ENCODE measurements at regions not wholly inside any gene's neighbourhood (a gene's known extent, or its start where the extent isn't known, plus 50 kb on each side); places are given as distances from the start of the nearest gene placed in this dataset.

DNA sequence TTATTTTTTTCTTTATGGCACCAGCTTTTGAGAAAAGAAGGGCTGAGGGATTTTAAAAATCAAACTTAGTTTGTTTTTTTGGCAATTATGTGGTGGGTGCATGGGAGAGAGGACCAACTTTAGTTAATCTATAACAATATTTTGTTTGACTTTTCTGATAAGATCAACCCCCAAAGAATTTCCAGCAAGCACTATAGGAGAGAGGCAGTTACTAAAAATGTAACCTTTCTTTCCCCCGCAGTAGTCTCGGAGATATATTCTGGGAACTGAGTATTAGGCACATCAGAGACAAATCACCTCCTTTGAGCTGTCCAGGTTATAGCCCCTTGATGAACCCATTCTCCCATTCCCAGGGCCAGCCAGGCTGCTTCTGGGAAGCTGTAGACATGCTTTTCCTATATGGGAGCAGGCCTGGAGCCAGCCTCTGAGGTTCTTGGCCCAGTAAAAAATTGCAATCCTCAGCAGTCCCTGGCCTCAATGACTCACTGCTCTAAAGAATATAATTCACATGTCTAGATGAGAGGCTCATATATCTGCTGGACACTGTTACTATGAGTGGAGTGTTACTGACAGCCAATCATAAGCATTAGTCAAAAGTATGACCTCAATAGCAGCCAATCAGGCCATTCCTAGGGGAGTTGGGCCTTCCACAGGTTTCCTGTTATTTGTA lies 138.3 kb upstream of the AGBL1 start:
- no peak overlapping the region for H2AFZ ChIP-seq (ENCODE audit: low read depth, low read length)
- WGBS = 88% methylated on average over 2 of the region's 2 CpGs
- no peak overlapping the region for H3K4me2 ChIP-seq (ENCODE audit: low read length, poor library complexity, severe bottlenecking)
- no peak overlapping the region for H4K91ac ChIP-seq (ENCODE audit: low read length)
- no peak overlapping the region for H3K14ac ChIP-seq (ENCODE audit: low read length in 2 of 2)
- H2BK5ac ChIP-seq (ENCODE audit: low read depth, low read length, poor library complexity, severe bottlenecking) = no peak overlapping the region
- no peak overlapping the region for H2BK12ac ChIP-seq (ENCODE audit: low read length in 2 of 2)
- no peak overlapping the region for H3K4ac ChIP-seq (ENCODE audit: low read depth in 1 of 2, low read length in 2 of 2)
- no peak overlapping the region for H2BK15ac ChIP-seq (ENCODE audit: low read depth, poor library complexity, severe bottlenecking)
- no peaks in the 10 kb centered on the region for H3K36me3 ChIP-seq (ENCODE audit: control insufficient read depth in 1 of 2, insufficient read depth in 2 of 2, low read depth in 1 of 2, low read length in 2 of 2)
- no peak overlapping the region for H3K23ac ChIP-seq (ENCODE audit: low read length in 2 of 2)
- peak; percentile 9 for DNase-seq
- H2AK5ac ChIP-seq (ENCODE audit: low read length, severe bottlenecking) = no peak overlapping the region
- H4K8ac ChIP-seq (ENCODE audit: low read length) = no peak overlapping the region
- H3K9ac ChIP-seq (ENCODE audit: low read length) = no peak overlapping the region
- H3K4me3 ChIP-seq (ENCODE audit: insufficient read depth in 1 of 2, low read depth in 1 of 2, low read length in 2 of 2) = no peak overlapping the region
- H3K27me3 ChIP-seq (ENCODE audit: control insufficient read depth in 1 of 2, insufficient read depth in 1 of 2, low read length in 2 of 2) = no peaks in the 10 kb centered on the region
- H3K27ac ChIP-seq (ENCODE audit: low read length, poor library complexity, severe bottlenecking) = no peak overlapping the region
- H3K18ac ChIP-seq (ENCODE audit: low read depth in 1 of 2, low read length in 2 of 2) = no peak overlapping the region
- no peaks in the 10 kb centered on the region for H3K79me1 ChIP-seq (replicated peaks; ENCODE audit: low read length, poor library complexity, severe bottlenecking)
- no peaks in the 10 kb centered on the region for H3K9me3 ChIP-seq (ENCODE audit: control insufficient read depth, low read length)
- H3K4me1 ChIP-seq (ENCODE audit: control insufficient read depth, insufficient read depth, low read depth, low read length) = no peaks in the 10 kb centered on the region
- H2BK120ac ChIP-seq (ENCODE audit: low read depth, low read length) = no peak overlapping the region

DNA sequence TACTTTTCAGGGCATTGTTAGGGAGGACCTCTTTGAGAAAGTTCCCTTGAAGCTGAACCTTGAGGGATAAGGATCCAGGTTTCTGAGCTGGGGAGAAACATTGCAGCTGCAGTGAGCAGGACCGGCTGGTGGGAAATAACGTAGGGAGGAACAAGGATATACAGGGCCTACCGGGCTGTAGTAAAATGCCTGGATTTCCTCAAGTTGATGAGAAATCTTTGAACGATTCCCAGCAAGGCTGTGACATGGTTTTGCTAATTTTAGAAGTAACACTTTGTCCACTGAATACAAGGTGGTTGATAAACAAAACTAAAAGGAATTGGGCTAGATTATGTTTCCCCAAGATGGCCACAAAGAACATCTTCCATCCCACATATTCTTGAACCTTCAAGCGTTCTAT lies 137.0 kb upstream of the AGBL1 start:
- Histone ChIP-seq H3K9ac (ENCODE audit: low read length) (no peak overlapping the region), H3K23ac (ENCODE audit: low read length in 2 of 2) (no peak overlapping the region), H3K4ac (ENCODE audit: low read depth in 1 of 2, low read length in 2 of 2) (no peak overlapping the region), H3K4me2 (ENCODE audit: low read length, poor library complexity, severe bottlenecking) (no peak overlapping the region), H2BK5ac (ENCODE audit: low read depth, low read length, poor library complexity, severe bottlenecking) (no peak overlapping the region), H4K8ac (ENCODE audit: low read length) (no peak overlapping the region), H2AFZ (ENCODE audit: low read depth, low read length) (no peak overlapping the region), H3K4me1 (ENCODE audit: control insufficient read depth, insufficient read depth, low read depth, low read length) (no peaks in the 10 kb centered on the region), H3K14ac (ENCODE audit: low read length in 2 of 2) (no peak overlapping the region), H3K4me3 (ENCODE audit: insufficient read depth in 1 of 2, low read depth in 1 of 2, low read length in 2 of 2) (no peak overlapping the region), H3K18ac (ENCODE audit: low read depth in 1 of 2, low read length in 2 of 2) (no peak overlapping the region), H3K9me3 (ENCODE audit: control insufficient read depth, low read length) (no peaks in the 10 kb centered on the region), H3K36me3 (ENCODE audit: control insufficient read depth in 1 of 2, insufficient read depth in 2 of 2, low read depth in 1 of 2, low read length in 2 of 2) (no peaks in the 10 kb centered on the region), H3K27me3 (ENCODE audit: control insufficient read depth in 1 of 2, insufficient read depth in 1 of 2, low read length in 2 of 2) (no peaks in the 10 kb centered on the region), H3K27ac (ENCODE audit: low read length, poor library complexity, severe bottlenecking) (no peak overlapping the region), H2BK15ac (ENCODE audit: low read depth, poor library complexity, severe bottlenecking) (no peak overlapping the region), H3K79me1 (replicated peaks; ENCODE audit: low read length, poor library complexity, severe bottlenecking) (no peaks in the 10 kb centered on the region), H2BK120ac (ENCODE audit: low read depth, low read length) (no peak overlapping the region), H4K91ac (ENCODE audit: low read length) (no peak overlapping the region), H2BK12ac (ENCODE audit: low read length in 2 of 2) (no peak overlapping the region), H2AK5ac (ENCODE audit: low read length, severe bottlenecking) (no peak overlapping the region)
- no peak for DNase-seq
- 81% methylated on average over 3 of the region's 5 CpGs for WGBS

DNA sequence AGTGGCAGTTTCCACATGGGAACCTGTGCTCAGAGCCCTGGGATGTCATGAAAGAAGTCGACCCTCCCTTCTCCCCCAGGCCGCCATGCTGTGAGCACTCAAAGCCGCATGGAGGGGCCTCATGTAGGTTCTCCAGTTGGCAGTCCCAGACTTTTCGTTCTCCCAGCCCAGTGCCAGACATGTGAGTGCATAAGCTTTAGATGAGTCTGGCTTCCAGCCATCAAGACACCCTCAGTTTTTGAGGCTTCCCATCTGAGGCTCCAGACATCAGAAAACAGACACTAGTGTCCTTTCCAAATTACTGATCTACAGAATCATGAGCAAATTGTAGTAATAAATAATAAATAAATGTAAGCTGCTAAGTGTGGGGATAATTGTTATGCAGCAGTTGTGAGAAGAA lies 136.5 kb upstream of the AGBL1 start:
- H2BK15ac ChIP-seq (ENCODE audit: low read depth, poor library complexity, severe bottlenecking) = no peak overlapping the region
- DNase-seq = no peak
- H3K18ac ChIP-seq (ENCODE audit: low read depth in 1 of 2, low read length in 2 of 2) = no peak overlapping the region
- no peak overlapping the region for H2BK12ac ChIP-seq (ENCODE audit: low read length in 2 of 2)
- no peak overlapping the region for H2BK5ac ChIP-seq (ENCODE audit: low read depth, low read length, poor library complexity, severe bottlenecking)
- no peak overlapping the region for H2AFZ ChIP-seq (ENCODE audit: low read depth, low read length)
- no peaks in the 10 kb centered on the region for H3K9me3 ChIP-seq (ENCODE audit: control insufficient read depth, low read length)
- no peak overlapping the region for H3K23ac ChIP-seq (ENCODE audit: low read length in 2 of 2)
- no peak overlapping the region for H3K4me2 ChIP-seq (ENCODE audit: low read length, poor library complexity, severe bottlenecking)
- H2AK5ac ChIP-seq (ENCODE audit: low read length, severe bottlenecking) = no peak overlapping the region
- no peak overlapping the region for H3K4me3 ChIP-seq (ENCODE audit: insufficient read depth in 1 of 2, low read depth in 1 of 2, low read length in 2 of 2)
- no peaks in the 10 kb centered on the region for H3K36me3 ChIP-seq (ENCODE audit: control insufficient read depth in 1 of 2, insufficient read depth in 2 of 2, low read depth in 1 of 2, low read length in 2 of 2)
- H4K91ac ChIP-seq (ENCODE audit: low read length) = no peak overlapping the region
- H3K27ac ChIP-seq (ENCODE audit: low read length, poor library complexity, severe bottlenecking) = no peak overlapping the region
- H4K8ac ChIP-seq (ENCODE audit: low read length) = no peak overlapping the region
- H3K27me3 ChIP-seq (ENCODE audit: control insufficient read depth in 1 of 2, insufficient read depth in 1 of 2, low read length in 2 of 2) = no peaks in the 10 kb centered on the region
- no peak overlapping the region for H3K9ac ChIP-seq (ENCODE audit: low read length)
- WGBS = 79% methylated on average over 4 of the region's 4 CpGs
- no peaks in the 10 kb centered on the region for H3K4me1 ChIP-seq (ENCODE audit: control insufficient read depth, insufficient read depth, low read depth, low read length)
- no peak overlapping the region for H3K14ac ChIP-seq (ENCODE audit: low read length in 2 of 2)
- H3K4ac ChIP-seq (ENCODE audit: low read depth in 1 of 2, low read length in 2 of 2) = no peak overlapping the region
- no peaks in the 10 kb centered on the region for H3K79me1 ChIP-seq (replicated peaks; ENCODE audit: low read length, poor library complexity, severe bottlenecking)
- H2BK120ac ChIP-seq (ENCODE audit: low read depth, low read length) = no peak overlapping the region

GRCh38 chr15:85943791-85944190 lies 135.9 kb upstream of the AGBL1 start:
- Histone ChIP-seq H3K4me2 (ENCODE audit: low read length, poor library complexity, severe bottlenecking) (no peak overlapping the region), H3K4me3 (ENCODE audit: insufficient read depth in 1 of 2, low read depth in 1 of 2, low read length in 2 of 2) (no peak overlapping the region), H2AK5ac (ENCODE audit: low read length, severe bottlenecking) (no peak overlapping the region), H3K18ac (ENCODE audit: low read depth in 1 of 2, low read length in 2 of 2) (no peak overlapping the region), H4K91ac (ENCODE audit: low read length) (no peak overlapping the region), H2BK15ac (ENCODE audit: low read depth, poor library complexity, severe bottlenecking) (no peak overlapping the region), H3K27ac (ENCODE audit: low read length, poor library complexity, severe bottlenecking) (no peak overlapping the region), H2AFZ (ENCODE audit: low read depth, low read length) (no peak overlapping the region), H3K4ac (ENCODE audit: low read depth in 1 of 2, low read length in 2 of 2) (no peak overlapping the region), H3K23ac (ENCODE audit: low read length in 2 of 2) (no peak overlapping the region), H3K79me1 (replicated peaks; ENCODE audit: low read length, poor library complexity, severe bottlenecking) (no peaks in the 10 kb centered on the region), H2BK12ac (ENCODE audit: low read length in 2 of 2) (no peak overlapping the region), H3K9ac (ENCODE audit: low read length) (no peak overlapping the region), H3K9me3 (ENCODE audit: control insufficient read depth, low read length) (no peaks in the 10 kb centered on the region), H3K14ac (ENCODE audit: low read length in 2 of 2) (no peak overlapping the region), H4K8ac (ENCODE audit: low read length) (no peak overlapping the region), H3K4me1 (ENCODE audit: control insufficient read depth, insufficient read depth, low read depth, low read length) (no peaks in the 10 kb centered on the region), H3K36me3 (ENCODE audit: control insufficient read depth in 1 of 2, insufficient read depth in 2 of 2, low read depth in 1 of 2, low read length in 2 of 2) (no peaks in the 10 kb centered on the region), H2BK120ac (ENCODE audit: low read depth, low read length) (no peak overlapping the region), H2BK5ac (ENCODE audit: low read depth, low read length, poor library complexity, severe bottlenecking) (no peak overlapping the region), H3K27me3 (ENCODE audit: control insufficient read depth in 1 of 2, insufficient read depth in 1 of 2, low read length in 2 of 2) (no peaks in the 10 kb centered on the region)
- WGBS = 50% methylated on average over 1 of the region's 2 CpGs
- no peak for DNase-seq
